ENCODE measurements at regions not wholly inside any gene's neighbourhood (a gene's known extent, or its start where the extent isn't known, plus 50 kb on each side); places are given as distances from the start of the nearest gene placed in this dataset.

GRCh38 chr11:29328961-29329441 is 687.8 kb downstream of the KCNA4 start:
- TF ChIP-seq CTCF (IDR thresholded peaks at IDR 0.05), result peak in 2 of 3 donors; percentile 13 to 21
- no peak for TF ChIP-seq POLR2A (IDR thresholded peaks at IDR 0.05)

Measured in breast epithelium (tissue), 3 donors.